ENCODE measurements at regions not wholly inside any gene's neighbourhood (a gene's known extent, or its start where the extent isn't known, plus 50 kb on each side); places are given as distances from the start of the nearest gene placed in this dataset.
A peak's percentile ranks its signal among the peaks of the same experiment; 100 is the strongest.

GRCh38 chr12:30030693-30031374, 247.1 kb upstream of the TMTC1 start:
- Histone ChIP-seq H3K9me3 (replicated peaks in 1 of 11) (no peaks in the 10 kb centered on the region), H3K36me3 (no peaks in the 10 kb centered on the region), H3K4me2 (no peak overlapping the region), H3K27me3 (no peaks in the 10 kb centered on the region), H3K4me3 (no peak overlapping the region), H3K9ac (no peak overlapping the region), H3K27ac (no peak overlapping the region), H3K4me1 (no peaks in the 10 kb centered on the region), H4K20me1 (no peaks in the 10 kb centered on the region)
- no peak for TF ChIP-seq Cebpa-rat (IDR thresholded peaks at IDR 0.05)

- Histone ChIP-seq H3K9me3 (replicated peaks in 1 of 11) (peaks cover 9 to 19% (median 16%) of the 10 kb centered on the region in 11 experiments; a peak in 21 of 22 replicates), H3K4me2 (no peak overlapping the region), H3K27me3 (no peaks in the 10 kb centered on the region), H3K4me3 (no peak overlapping the region), H3K27ac (no peak overlapping the region), H4K20me1 (no peaks in the 10 kb centered on the region), H3K4me1 (peaks cover 0 to 6% (median 0%) of the 10 kb centered on the region in 10 experiments; a peak in 3 of 20 replicates), H3K36me3 (no peaks in the 10 kb centered on the region), H3K9ac (no peak overlapping the region)
- TF ChIP-seq Cebpa-rat (IDR thresholded peaks at IDR 0.05): no peak
Measured at GRCh38 chr12:30026621-30027234, 243.0 kb upstream of the TMTC1 start.

GRCh38 chr12:30025317-30025716, 241.6 kb upstream of the TMTC1 start:
- H3K27ac ChIP-seq: no peak overlapping the region
- H3K36me3 ChIP-seq: no peaks in the 10 kb centered on the region
- H4K20me1 ChIP-seq: no peaks in the 10 kb centered on the region
- peak overlapping the region in 2 of 11 experiments; percentile 9 to 13; a peak in 2 of 22 replicates for H3K4me2 ChIP-seq
- H3K4me1 ChIP-seq: peaks cover 0 to 6% (median 0%) of the 10 kb centered on the region in 10 experiments; a peak in 3 of 20 replicates
- no peak for TF ChIP-seq Cebpa-rat (IDR thresholded peaks at IDR 0.05)
- no peak overlapping the region for H3K9ac ChIP-seq
- H3K27me3 ChIP-seq: no peaks in the 10 kb centered on the region
- peaks cover 9 to 19% (median 16%) of the 10 kb centered on the region in 11 experiments; a peak in 21 of 22 replicates for H3K9me3 ChIP-seq (replicated peaks in 1 of 11)
- H3K4me3 ChIP-seq: no peak overlapping the region

GRCh38 chr12:30023186-30023585, 239.4 kb upstream of the TMTC1 start:
- Histone ChIP-seq H3K9me3 (replicated peaks in 1 of 11) (peaks cover 9 to 19% (median 16%) of the 10 kb centered on the region in 11 experiments; a peak in 21 of 22 replicates), H3K4me2 (no peak overlapping the region), H3K4me3 (no peak overlapping the region), H3K36me3 (no peaks in the 10 kb centered on the region), H4K20me1 (no peaks in the 10 kb centered on the region), H3K27ac (no peak overlapping the region), H3K9ac (no peak overlapping the region), H3K27me3 (no peaks in the 10 kb centered on the region), H3K4me1 (peaks cover 0 to 6% (median 0%) of the 10 kb centered on the region in 10 experiments; a peak in 3 of 20 replicates)
- TF ChIP-seq Cebpa-rat (IDR thresholded peaks at IDR 0.05): no peak

GRCh38 chr12:30021051-30021833, 237.5 kb upstream of the TMTC1 start:
- Histone ChIP-seq H3K9ac (no peak overlapping the region), H3K4me1 (peaks cover 0 to 6% (median 0%) of the 10 kb centered on the region in 10 experiments; a peak in 3 of 20 replicates), H3K27me3 (no peaks in the 10 kb centered on the region), H3K9me3 (replicated peaks in 1 of 11) (peaks cover 9 to 19% (median 16%) of the 10 kb centered on the region in 11 experiments; a peak in 21 of 22 replicates), H3K4me3 (no peak overlapping the region), H4K20me1 (no peaks in the 10 kb centered on the region), H3K36me3 (no peaks in the 10 kb centered on the region), H3K27ac (no peak overlapping the region), H3K4me2 (no peak overlapping the region)
- no peak for TF ChIP-seq Cebpa-rat (IDR thresholded peaks at IDR 0.05)

GRCh38 chr12:30019366-30020140, 235.8 kb upstream of the TMTC1 start:
- H3K36me3 ChIP-seq: no peaks in the 10 kb centered on the region

GRCh38 chr12:30016540-30017055, 232.9 kb upstream of the TMTC1 start:
- Histone ChIP-seq H3K27ac (no peak overlapping the region), H3K4me3 (no peak overlapping the region), H3K4me2 (no peak overlapping the region), H3K9me3 (replicated peaks in 1 of 11) (no peaks in the 10 kb centered on the region), H3K36me3 (no peaks in the 10 kb centered on the region), H3K9ac (no peak overlapping the region), H4K20me1 (no peaks in the 10 kb centered on the region), H3K27me3 (no peaks in the 10 kb centered on the region), H3K4me1 (no peaks in the 10 kb centered on the region)
- TF ChIP-seq Cebpa-rat (IDR thresholded peaks at IDR 0.05): no peak

More at GRCh38 chr12:30019366-30020140, 235.8 kb upstream of the TMTC1 start:
- H3K27ac ChIP-seq: no peak overlapping the region
- H3K4me1 ChIP-seq: no peaks in the 10 kb centered on the region
- no peak overlapping the region for H3K4me3 ChIP-seq
- H3K9ac ChIP-seq: no peak overlapping the region
- H3K27me3 ChIP-seq: no peaks in the 10 kb centered on the region
- H4K20me1 ChIP-seq: no peaks in the 10 kb centered on the region
- TF ChIP-seq Cebpa-rat (IDR thresholded peaks at IDR 0.05): no peak
- H3K9me3 ChIP-seq (replicated peaks in 1 of 11): peaks cover 3 to 9% (median 7%) of the 10 kb centered on the region in 11 experiments; a peak in 21 of 22 replicates
- H3K4me2 ChIP-seq: no peak overlapping the region

- no peak overlapping the region for H3K27ac ChIP-seq
Measured at GRCh38 chr12:30015631-30016337, 232.0 kb upstream of the TMTC1 start.

More at GRCh38 chr12:30015631-30016337, 232.0 kb upstream of the TMTC1 start:
- H3K36me3 ChIP-seq: no peaks in the 10 kb centered on the region
- no peaks in the 10 kb centered on the region for H4K20me1 ChIP-seq
- no peaks in the 10 kb centered on the region for H3K27me3 ChIP-seq
- no peaks in the 10 kb centered on the region for H3K9me3 ChIP-seq (replicated peaks in 1 of 11)
- H3K4me1 ChIP-seq: no peaks in the 10 kb centered on the region
- no peak overlapping the region for H3K4me3 ChIP-seq
- no peak overlapping the region for H3K9ac ChIP-seq
- H3K4me2 ChIP-seq: no peak overlapping the region
- TF ChIP-seq Cebpa-rat (IDR thresholded peaks at IDR 0.05): no peak
